ENCODE measurements at regions not wholly inside any gene's neighbourhood (a gene's known extent, or its start where the extent isn't known, plus 50 kb on each side); places are given as distances from the start of the nearest gene placed in this dataset.
"Not testable (repeated sequence)": the region's sequence is repeated elsewhere in the genome, so short reads cannot be mapped to it uniquely, and the experiment has no call there.

DNA sequence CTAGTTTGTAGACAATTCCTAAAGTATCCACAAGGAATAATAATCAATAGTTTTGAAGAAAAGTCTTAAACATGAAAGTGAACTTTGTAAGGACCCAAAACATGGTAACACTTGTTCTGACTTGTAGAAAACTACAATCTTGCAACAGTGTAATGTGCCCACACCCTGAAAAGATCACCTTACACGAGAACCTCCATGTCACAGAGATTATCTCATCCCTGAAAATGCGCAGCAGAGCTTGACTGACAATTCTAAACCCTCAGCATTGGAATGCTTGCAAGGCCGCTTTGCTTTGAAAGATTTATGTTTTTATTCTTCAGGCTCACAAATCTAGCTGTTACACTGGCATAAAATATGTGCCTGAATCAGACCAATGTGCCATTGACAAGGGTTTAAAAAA, 346.6 kb downstream of the KLF13 start:
- not testable (repeated sequence) for H3K9me3 ChIP-seq (ENCODE audit: control insufficient read depth in 2 of 2, low read length in 2 of 2); H3K4me1 ChIP-seq (ENCODE audit: control insufficient read depth, insufficient read depth, low read length); H3K27ac ChIP-seq (ENCODE audit: low read length)

DNA sequence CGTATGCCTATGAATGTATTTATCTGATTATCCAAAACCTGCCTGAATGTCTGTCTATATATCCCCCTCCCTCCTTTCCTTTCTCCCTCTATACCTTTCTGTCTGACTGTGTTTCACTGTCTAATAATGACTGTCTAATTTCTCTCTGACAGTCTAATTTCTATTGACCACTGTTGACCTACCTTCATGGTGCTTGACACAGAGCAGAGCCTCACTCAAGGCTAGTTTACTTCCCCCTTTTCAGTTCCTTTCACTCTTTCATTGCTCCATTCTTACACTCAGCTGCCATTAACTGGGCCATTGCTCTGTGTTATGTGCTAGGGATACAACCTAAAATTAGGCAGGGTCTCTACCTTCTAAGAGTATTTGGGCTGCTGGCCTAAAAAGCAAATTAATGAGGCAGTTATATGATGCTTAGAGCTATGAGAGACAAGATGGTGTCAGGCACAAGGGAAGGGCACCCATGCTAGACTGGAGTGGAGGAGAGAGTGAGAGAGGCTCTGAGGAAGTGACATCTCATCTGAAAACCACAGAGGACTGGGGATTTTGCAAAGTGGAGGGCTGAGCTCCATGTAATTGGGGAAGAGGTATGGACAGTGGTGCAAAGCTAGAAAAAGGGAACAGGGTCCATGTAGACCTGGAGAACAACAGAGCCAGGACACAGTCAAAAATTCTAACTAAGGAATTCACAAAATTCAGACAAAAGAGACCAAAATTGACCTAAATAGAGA, 348.6 kb upstream of the CHRNA7 start:
- not testable (repeated sequence) for H3K9me3 ChIP-seq (ENCODE audit: control insufficient read depth in 2 of 2, low read length in 2 of 2); H3K9ac ChIP-seq (ENCODE audit: low read length in 2 of 2); H3K36me3 ChIP-seq (ENCODE audit: control insufficient read depth in 2 of 2, insufficient read depth in 2 of 2, low read length in 2 of 2); H3K4me1 ChIP-seq (ENCODE audit: control insufficient read depth, insufficient read depth, low read length); H3K4me3 ChIP-seq (ENCODE audit: low read length in 2 of 2); H3K27me3 ChIP-seq (ENCODE audit: control insufficient read depth in 1 of 2, insufficient read depth in 2 of 2, low read length in 2 of 2); H3K27ac ChIP-seq (ENCODE audit: low read length)

More for the DNA sequence above, 346.6 kb downstream of the KLF13 start:
- not testable (repeated sequence) for H3K36me3 ChIP-seq (ENCODE audit: control insufficient read depth in 2 of 2, insufficient read depth in 2 of 2, low read length in 2 of 2); H3K27me3 ChIP-seq (ENCODE audit: control insufficient read depth in 1 of 2, insufficient read depth in 2 of 2, low read length in 2 of 2); H3K4me3 ChIP-seq (ENCODE audit: low read length in 2 of 2); H3K9ac ChIP-seq (ENCODE audit: low read length in 2 of 2)

- not testable (repeated sequence) for H3K9me3 ChIP-seq (ENCODE audit: control insufficient read depth in 2 of 2, low read length in 2 of 2); H3K4me1 ChIP-seq (ENCODE audit: control insufficient read depth, insufficient read depth, low read length); H3K36me3 ChIP-seq (ENCODE audit: control insufficient read depth in 2 of 2, insufficient read depth in 2 of 2, low read length in 2 of 2); H3K27ac ChIP-seq (ENCODE audit: low read length); H3K9ac ChIP-seq (ENCODE audit: low read length in 2 of 2); H3K27me3 ChIP-seq (ENCODE audit: control insufficient read depth in 1 of 2, insufficient read depth in 2 of 2, low read length in 2 of 2); H3K4me3 ChIP-seq (ENCODE audit: low read length in 2 of 2)
Observed at GRCh38 chr15:31687088-31687487, 343.2 kb upstream of the CHRNA7 start.

GRCh38 chr15:31696509-31696908, 333.8 kb upstream of the CHRNA7 start:
- not testable (repeated sequence) for H3K27me3 ChIP-seq (ENCODE audit: control insufficient read depth in 1 of 2, insufficient read depth in 2 of 2, low read length in 2 of 2); H3K4me1 ChIP-seq (ENCODE audit: control insufficient read depth, insufficient read depth, low read length); H3K27ac ChIP-seq (ENCODE audit: low read length); H3K9ac ChIP-seq (ENCODE audit: low read length in 2 of 2); H3K9me3 ChIP-seq (ENCODE audit: control insufficient read depth in 2 of 2, low read length in 2 of 2); H3K36me3 ChIP-seq (ENCODE audit: control insufficient read depth in 2 of 2, insufficient read depth in 2 of 2, low read length in 2 of 2); H3K4me3 ChIP-seq (ENCODE audit: low read length in 2 of 2)

GRCh38 chr15:31705076-31705678, 325.1 kb upstream of the CHRNA7 start:
- not testable (repeated sequence) for H3K4me1 ChIP-seq (ENCODE audit: control insufficient read depth, insufficient read depth, low read length); H3K9me3 ChIP-seq (ENCODE audit: control insufficient read depth in 2 of 2, low read length in 2 of 2); H3K27ac ChIP-seq (ENCODE audit: low read length); H3K27me3 ChIP-seq (ENCODE audit: control insufficient read depth in 1 of 2, insufficient read depth in 2 of 2, low read length in 2 of 2); H3K4me3 ChIP-seq (ENCODE audit: low read length in 2 of 2); H3K9ac ChIP-seq (ENCODE audit: low read length in 2 of 2); H3K36me3 ChIP-seq (ENCODE audit: control insufficient read depth in 2 of 2, insufficient read depth in 2 of 2, low read length in 2 of 2)

DNA sequence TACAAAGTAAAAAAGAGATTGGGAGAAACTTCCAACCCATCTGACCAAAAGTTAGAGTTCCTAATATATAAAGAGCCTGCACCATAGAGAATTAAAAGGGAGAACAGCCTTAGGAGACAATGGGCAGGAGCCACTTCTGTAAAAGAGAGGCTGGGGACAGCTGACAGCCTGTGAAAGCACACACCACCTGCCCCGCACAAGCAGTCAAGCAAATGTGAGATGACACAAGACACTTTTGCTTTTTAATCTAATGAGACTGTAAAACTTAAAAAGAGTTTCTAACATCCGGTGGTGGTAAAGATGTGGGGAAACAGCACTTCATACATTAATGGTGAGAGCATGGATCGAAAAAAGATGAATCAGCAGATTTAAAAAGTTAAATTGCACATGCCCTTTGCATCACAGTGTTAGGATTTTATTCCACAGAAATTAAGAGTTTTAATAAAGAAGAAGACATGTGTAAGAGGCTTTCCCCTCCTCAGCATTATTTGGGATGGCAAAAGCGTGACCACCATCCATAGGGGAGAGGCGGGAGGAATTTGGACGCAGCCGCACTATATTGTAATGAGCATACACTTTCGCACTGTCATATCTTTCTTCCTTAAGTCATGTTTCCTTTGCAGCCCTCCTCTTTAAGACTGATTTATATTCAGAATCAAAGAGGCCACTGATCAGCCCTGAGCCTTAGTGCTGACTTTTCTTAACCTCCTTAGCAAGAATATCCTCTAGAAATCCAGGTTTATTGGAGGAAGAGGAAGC, 322.2 kb upstream of the CHRNA7 start:
- not testable (repeated sequence) for H3K27ac ChIP-seq (ENCODE audit: low read length); H3K4me1 ChIP-seq (ENCODE audit: control insufficient read depth, insufficient read depth, low read length); H3K4me3 ChIP-seq (ENCODE audit: low read length in 2 of 2); H3K9ac ChIP-seq (ENCODE audit: low read length in 2 of 2); H3K27me3 ChIP-seq (ENCODE audit: control insufficient read depth in 1 of 2, insufficient read depth in 2 of 2, low read length in 2 of 2); H3K9me3 ChIP-seq (ENCODE audit: control insufficient read depth in 2 of 2, low read length in 2 of 2); H3K36me3 ChIP-seq (ENCODE audit: control insufficient read depth in 2 of 2, insufficient read depth in 2 of 2, low read length in 2 of 2)

GRCh38 chr15:31708703-31709327, 321.5 kb upstream of the CHRNA7 start:
- H3K27me3 ChIP-seq (ENCODE audit: control insufficient read depth in 1 of 2, insufficient read depth in 2 of 2, low read length in 2 of 2); H3K4me3 ChIP-seq (ENCODE audit: low read length in 2 of 2); H3K9ac ChIP-seq (ENCODE audit: low read length in 2 of 2); H3K4me1 ChIP-seq (ENCODE audit: control insufficient read depth, insufficient read depth, low read length); H3K9me3 ChIP-seq (ENCODE audit: control insufficient read depth in 2 of 2, low read length in 2 of 2); H3K27ac ChIP-seq (ENCODE audit: low read length); H3K36me3 ChIP-seq (ENCODE audit: control insufficient read depth in 2 of 2, insufficient read depth in 2 of 2, low read length in 2 of 2): not testable (repeated sequence)

DNA sequence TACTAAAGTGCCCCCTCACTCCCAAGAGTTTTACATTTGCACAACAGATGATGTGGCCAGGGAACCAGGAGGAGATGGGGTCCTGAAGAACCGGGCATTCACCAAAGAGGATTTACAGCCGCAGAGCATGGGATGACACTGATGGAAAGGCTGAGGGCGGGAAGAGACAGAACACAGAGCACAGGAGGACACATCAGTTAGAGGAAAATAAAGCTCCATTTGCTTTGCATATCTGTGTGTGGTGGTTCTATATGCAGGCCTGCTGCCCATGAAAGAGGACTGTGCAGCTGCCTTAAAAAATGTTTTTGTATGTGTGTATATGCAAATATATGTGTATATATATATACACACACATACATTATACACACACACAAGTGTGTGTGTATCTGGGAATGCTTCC, 320.8 kb upstream of the CHRNA7 start:
- not testable (repeated sequence) for H3K4me3 ChIP-seq (ENCODE audit: low read length in 2 of 2); H3K27ac ChIP-seq (ENCODE audit: low read length); H3K36me3 ChIP-seq (ENCODE audit: control insufficient read depth in 2 of 2, insufficient read depth in 2 of 2, low read length in 2 of 2); H3K4me1 ChIP-seq (ENCODE audit: control insufficient read depth, insufficient read depth, low read length); H3K27me3 ChIP-seq (ENCODE audit: control insufficient read depth in 1 of 2, insufficient read depth in 2 of 2, low read length in 2 of 2); H3K9ac ChIP-seq (ENCODE audit: low read length in 2 of 2); H3K9me3 ChIP-seq (ENCODE audit: control insufficient read depth in 2 of 2, low read length in 2 of 2)

- not testable (repeated sequence) for H3K9me3 ChIP-seq (ENCODE audit: control insufficient read depth in 2 of 2, low read length in 2 of 2); H3K9ac ChIP-seq (ENCODE audit: low read length in 2 of 2); H3K36me3 ChIP-seq (ENCODE audit: control insufficient read depth in 2 of 2, insufficient read depth in 2 of 2, low read length in 2 of 2); H3K4me1 ChIP-seq (ENCODE audit: control insufficient read depth, insufficient read depth, low read length); H3K4me3 ChIP-seq (ENCODE audit: low read length in 2 of 2); H3K27me3 ChIP-seq (ENCODE audit: control insufficient read depth in 1 of 2, insufficient read depth in 2 of 2, low read length in 2 of 2); H3K27ac ChIP-seq (ENCODE audit: low read length)
Observed at GRCh38 chr15:31710806-31711205, 319.5 kb upstream of the CHRNA7 start.

DNA sequence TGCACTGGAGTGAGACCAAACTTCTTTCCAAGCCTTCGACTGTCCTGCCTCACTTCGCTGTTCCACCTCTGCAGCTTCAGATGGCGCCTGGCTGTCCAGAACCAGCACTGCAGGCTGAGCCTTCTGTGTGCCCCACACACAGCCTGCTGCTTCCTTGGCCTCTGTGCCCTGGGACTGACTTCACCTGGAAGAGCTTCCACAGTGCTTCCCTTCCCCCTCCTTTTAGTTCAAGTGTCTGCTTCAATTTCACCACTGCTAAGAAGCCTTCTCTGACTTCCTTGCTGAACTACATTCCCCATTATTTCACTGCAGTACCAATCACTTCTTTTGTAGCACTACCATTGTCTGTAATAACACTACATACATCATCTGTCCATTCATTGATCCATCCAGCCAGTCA, 315.1 kb upstream of the CHRNA7 start:
- H3K9me3 ChIP-seq (ENCODE audit: control insufficient read depth in 2 of 2, low read length in 2 of 2); H3K27me3 ChIP-seq (ENCODE audit: control insufficient read depth in 1 of 2, insufficient read depth in 2 of 2, low read length in 2 of 2); H3K4me3 ChIP-seq (ENCODE audit: low read length in 2 of 2); H3K36me3 ChIP-seq (ENCODE audit: control insufficient read depth in 2 of 2, insufficient read depth in 2 of 2, low read length in 2 of 2); H3K27ac ChIP-seq (ENCODE audit: low read length); H3K9ac ChIP-seq (ENCODE audit: low read length in 2 of 2); H3K4me1 ChIP-seq (ENCODE audit: control insufficient read depth, insufficient read depth, low read length): not testable (repeated sequence)

GRCh38 chr15:31718625-31719024, 311.7 kb upstream of the CHRNA7 start:
- H3K4me3 ChIP-seq (ENCODE audit: low read length in 2 of 2); H3K36me3 ChIP-seq (ENCODE audit: control insufficient read depth in 2 of 2, insufficient read depth in 2 of 2, low read length in 2 of 2); H3K9ac ChIP-seq (ENCODE audit: low read length in 2 of 2); H3K9me3 ChIP-seq (ENCODE audit: control insufficient read depth in 2 of 2, low read length in 2 of 2); H3K4me1 ChIP-seq (ENCODE audit: control insufficient read depth, insufficient read depth, low read length); H3K27me3 ChIP-seq (ENCODE audit: control insufficient read depth in 1 of 2, insufficient read depth in 2 of 2, low read length in 2 of 2); H3K27ac ChIP-seq (ENCODE audit: low read length): not testable (repeated sequence)
